ENCODE measurements at regions not wholly inside any gene's neighbourhood (a gene's known extent, or its start where the extent isn't known, plus 50 kb on each side); places are given as distances from the start of the nearest gene placed in this dataset.

DNA sequence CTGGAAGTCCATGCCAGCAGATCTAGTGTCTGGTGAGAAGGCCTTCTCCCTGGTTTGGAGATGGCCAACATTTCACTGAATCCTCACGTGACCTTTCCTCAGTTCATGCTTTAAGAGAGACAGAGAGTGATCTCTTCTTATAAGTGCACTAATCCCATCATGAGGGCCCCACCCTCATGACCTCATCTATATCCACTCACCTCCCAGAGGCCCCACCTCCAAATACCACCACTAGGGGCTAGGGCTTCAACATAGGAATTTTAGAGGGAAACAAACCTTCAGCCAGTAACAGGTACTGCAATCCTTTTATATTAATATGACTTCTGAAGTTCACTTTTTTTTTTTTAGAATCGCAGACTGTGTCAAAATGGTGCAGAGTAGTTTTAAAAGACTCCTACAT, 496.9 kb upstream of the ADAMTS16 start:
- no peak for DNase-seq (ENCODE audit: low read depth)

GRCh38 chr5:4643960-4644359, 496.2 kb upstream of the ADAMTS16 start:
- DNase-seq (ENCODE audit: low read depth), result no peak

GRCh38 chr5:4646715-4647375, 493.3 kb upstream of the ADAMTS16 start:
- DNase-seq (ENCODE audit: low read depth), result no peak

- DNase-seq (ENCODE audit: low read depth), result no peak
These were observed 492.2 kb upstream of the ADAMTS16 start for GRCh38 chr5:4647955-4648354.

- DNase-seq (ENCODE audit: low read depth), result no peak
These were observed 488.1 kb upstream of the ADAMTS16 start for GRCh38 chr5:4651806-4652565.

DNA sequence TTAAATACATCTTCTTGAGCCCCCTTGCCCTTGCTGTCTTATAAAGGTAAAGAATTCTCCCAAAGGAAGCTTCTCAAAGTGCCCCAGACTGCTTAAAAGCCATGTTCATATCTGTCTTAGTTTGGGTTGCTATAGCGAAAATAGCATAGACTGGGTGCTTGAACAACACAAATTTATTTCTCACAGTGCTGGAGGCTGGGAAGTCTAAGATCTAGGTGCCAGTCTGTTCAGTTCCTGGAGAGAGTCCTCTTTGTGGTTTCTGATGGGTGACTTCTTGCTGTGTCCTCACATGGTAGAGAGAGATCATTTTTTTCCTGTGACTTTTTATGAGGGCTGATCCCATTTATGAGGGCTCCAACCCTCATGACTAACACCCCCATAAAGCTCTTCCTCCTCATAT, 486.7 kb upstream of the ADAMTS16 start:
- no peak for DNase-seq (ENCODE audit: low read depth)

DNA sequence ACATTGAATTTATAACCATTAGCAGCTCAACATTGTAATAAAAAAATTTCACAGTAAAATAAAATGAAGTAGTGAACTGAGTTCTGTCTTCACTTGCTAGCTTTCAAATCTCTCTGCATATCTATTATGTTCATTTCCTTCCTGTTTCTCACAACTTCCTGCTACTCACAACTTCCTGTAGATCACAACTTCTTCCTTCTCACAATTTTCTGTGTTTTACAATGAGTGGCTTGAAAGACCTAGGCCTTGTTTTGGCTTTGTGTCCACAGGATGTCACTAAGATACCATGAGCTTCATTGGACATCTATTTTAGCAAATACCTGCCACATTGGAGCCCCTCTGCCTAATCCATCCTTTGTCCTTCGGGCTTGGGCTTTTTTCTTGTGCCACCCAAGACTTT, 480.3 kb upstream of the ADAMTS16 start:
- DNase-seq (ENCODE audit: low read depth), result no peak

- no peak for DNase-seq (ENCODE audit: low read depth)
These were observed 478.8 kb upstream of the ADAMTS16 start for GRCh38 chr5:4661326-4661725.

DNA sequence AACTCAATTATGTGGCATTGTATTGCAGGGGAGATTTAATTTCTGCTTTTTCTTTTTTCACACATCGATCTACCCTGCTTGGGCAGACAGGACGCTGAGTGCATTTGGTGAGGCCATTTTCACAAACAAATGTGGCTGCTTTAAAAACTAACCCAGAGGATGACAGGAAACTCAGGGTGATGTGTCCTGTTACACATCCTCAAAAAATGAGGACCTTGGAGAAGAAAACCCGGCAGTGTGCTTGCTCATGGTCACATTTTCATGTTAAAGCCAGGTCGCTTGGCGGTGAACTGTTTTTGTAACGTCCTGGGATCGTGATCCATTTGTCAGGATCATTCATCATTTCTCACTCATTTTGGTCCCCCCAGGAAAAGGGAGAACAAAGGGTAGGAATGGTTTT, 478.3 kb upstream of the ADAMTS16 start:
- DNase-seq (ENCODE audit: low read depth), result no peak

DNA sequence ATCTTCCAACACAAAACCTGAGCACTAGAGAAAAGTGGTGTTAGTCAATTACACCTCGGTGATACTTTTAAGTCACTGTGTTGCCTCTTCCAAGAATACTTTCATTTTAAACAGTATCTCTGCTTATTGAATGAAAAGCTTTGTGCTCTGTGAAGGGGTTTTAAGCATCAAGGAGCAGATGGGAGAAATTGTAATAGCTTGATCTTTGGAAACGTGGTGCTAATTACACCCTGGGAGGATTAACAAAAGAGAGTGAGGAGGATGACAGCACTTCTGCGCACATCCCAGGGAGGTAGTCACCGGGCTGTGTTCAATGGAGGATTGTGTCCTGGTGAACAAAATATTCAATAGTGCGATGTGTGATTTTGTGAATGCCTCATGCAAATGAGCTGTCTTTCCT, 477.4 kb upstream of the ADAMTS16 start:
- DNase-seq (ENCODE audit: low read depth), result no peak

DNA sequence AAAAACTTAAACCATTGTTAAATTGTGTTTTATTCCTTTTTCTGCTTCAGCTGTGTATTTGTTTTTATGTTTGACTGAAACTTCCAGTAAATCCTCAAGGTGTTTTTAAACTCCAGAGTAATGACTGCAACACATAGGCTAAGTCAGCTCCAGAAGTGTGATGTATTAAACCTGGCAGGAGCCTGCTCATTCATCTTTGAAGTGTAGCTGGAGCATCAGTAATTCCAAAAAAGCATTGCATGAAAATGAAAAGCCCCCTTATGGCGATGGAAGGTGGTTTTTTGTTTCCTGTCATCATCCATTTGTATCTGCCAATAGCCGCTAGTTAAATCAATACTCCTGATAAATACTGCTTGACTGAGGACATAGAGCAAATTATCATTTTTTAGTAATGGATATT, 474.2 kb upstream of the ADAMTS16 start:
- DNase-seq (ENCODE audit: low read depth), result no peak

DNA sequence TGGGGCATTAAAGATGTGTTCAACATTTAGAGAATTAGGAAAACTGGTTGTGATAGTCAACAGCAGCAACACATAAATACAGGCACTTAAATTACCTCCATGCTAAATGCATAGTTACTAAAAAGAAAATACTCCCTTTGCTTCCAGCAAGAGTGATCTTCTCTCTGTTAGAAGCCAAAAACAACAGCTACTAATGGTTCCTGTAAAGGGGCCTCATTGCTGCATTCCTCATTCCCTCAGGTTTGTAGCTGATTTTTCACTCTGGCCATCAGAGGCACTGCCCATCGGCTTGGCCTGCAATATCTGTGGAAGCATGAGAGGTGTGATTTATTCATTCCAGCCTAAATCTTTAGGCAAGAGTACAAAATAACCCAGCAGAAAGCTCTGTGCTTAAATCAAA, 466.0 kb upstream of the ADAMTS16 start:
- DNase-seq (ENCODE audit: low read depth), result no peak

DNA sequence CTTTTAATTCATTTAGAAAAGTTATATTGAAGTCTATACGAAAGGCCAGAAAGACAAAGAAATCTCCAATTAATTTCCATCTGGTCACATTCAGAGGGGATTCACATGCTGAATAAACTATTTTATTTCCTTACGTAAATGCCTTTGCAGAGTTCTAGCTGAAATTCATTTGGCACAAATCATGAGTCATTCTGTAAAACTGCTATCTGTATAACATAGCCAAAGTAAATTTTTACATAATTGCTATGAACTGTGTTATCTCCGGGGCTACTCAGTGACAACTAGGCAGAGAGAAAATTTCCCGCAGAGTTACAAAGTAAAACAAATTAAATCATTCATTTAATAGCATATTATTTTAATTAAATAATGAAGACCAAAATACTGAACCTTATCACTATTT, 463.2 kb upstream of the ADAMTS16 start:
- no peak for DNase-seq (ENCODE audit: low read depth)

GRCh38 chr5:4684946-4685345, 455.2 kb upstream of the ADAMTS16 start:
- no peak for DNase-seq (ENCODE audit: low read depth)

GRCh38 chr5:4698596-4698995, 441.5 kb upstream of the ADAMTS16 start:
- no peak for DNase-seq (ENCODE audit: low read depth)

GRCh38 chr5:4699592-4699991, 440.5 kb upstream of the ADAMTS16 start:
- no peak for DNase-seq (ENCODE audit: low read depth)

- DNase-seq (ENCODE audit: low read depth), result no peak
These were observed 440.1 kb upstream of the ADAMTS16 start for GRCh38 chr5:4700069-4700468.

- no peak for DNase-seq (ENCODE audit: low read depth)
These were observed 439.3 kb upstream of the ADAMTS16 start for GRCh38 chr5:4700871-4701270.

DNA sequence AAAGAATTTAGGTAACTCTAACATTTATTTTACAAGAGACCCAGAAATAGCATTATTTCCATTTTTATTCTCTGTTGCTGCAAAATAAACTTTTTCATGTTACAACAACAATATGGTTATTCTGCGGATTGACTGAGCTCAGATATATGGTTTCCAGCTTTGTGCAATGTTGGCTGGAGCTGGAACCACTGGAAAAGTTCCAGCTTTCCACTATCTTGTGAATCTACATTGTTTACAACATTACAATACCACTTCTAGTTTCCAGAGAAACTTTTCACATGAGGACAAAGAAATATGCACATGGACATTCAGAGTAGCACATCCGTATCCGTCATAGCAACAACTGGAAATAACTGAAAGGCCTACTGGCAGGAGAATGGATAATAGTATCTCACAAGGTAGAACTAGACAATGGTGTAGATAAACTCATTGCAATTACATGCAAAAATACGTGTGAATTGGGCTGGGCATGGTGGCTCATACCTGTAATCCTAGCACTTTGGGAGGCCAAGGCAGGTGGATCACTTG, 436.1 kb upstream of the ADAMTS16 start:
- no peak for DNase-seq (ENCODE audit: low read depth)

DNA sequence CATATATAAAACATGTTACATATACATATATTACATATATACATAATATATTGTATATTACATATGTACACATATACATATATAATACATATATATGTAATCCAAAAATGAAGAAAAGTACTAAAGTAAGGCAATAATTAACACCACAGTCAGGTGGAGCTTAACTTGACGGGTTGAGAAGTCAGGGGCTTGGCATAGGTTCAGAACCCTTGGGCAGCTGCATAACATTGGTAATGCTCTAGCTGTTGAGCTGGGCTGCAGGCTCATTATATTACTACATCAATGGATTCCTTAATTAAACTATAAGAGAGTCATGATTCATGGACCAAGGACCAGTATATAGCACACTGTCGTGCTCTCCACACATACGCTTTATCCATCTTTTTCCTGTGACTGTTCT, 435.2 kb upstream of the ADAMTS16 start:
- DNase-seq (ENCODE audit: low read depth), result no peak

- DNase-seq (ENCODE audit: low read depth), result no peak
These were observed 423.3 kb upstream of the ADAMTS16 start for GRCh38 chr5:4716781-4717180.

GRCh38 chr5:4717446-4717845, 422.7 kb upstream of the ADAMTS16 start:
- no peak for DNase-seq (ENCODE audit: low read depth)

DNA sequence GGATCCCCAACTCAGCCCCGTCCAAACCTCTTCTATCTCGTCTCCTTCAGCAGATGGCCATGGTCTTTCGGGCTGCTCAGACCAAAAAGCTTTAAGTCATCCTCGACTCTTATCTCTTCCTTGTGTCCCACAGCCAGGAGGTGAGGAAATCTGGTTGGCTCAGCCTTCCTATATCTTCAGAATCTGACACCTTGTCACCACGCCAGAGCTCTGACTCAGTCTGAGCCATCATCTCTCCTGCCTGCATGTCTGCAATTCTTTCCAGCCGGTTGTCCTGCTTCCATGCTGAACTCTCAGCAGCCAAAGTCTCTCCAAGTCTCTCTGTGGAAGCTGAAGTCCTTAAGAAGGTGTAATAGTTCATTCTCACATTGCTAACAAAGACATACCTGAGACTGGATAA, 419.3 kb upstream of the ADAMTS16 start:
- DNase-seq (ENCODE audit: low read depth), result no peak

- DNase-seq (ENCODE audit: low read depth), result no peak
These were observed 417.2 kb upstream of the ADAMTS16 start for GRCh38 chr5:4722886-4723285.
